ENCODE measurements at regions not wholly inside any gene's neighbourhood (a gene's known extent, or its start where the extent isn't known, plus 50 kb on each side); places are given as distances from the start of the nearest gene placed in this dataset.

GRCh38 chr7:25714013-25714412, 438.0 kb upstream of the NFE2L3 start:
- no peak for TF ChIP-seq CTCF (IDR thresholded peaks at IDR 0.05)
- TF ChIP-seq POLR2A (IDR thresholded peaks at IDR 0.05), result no peak
